Esophagus (tissue), 2 donors: ENCODE measurements at regions not wholly inside any gene's neighbourhood (a gene's known extent, or its start where the extent isn't known, plus 50 kb on each side); places are given as distances from the start of the nearest gene placed in this dataset.

Source experiments
- H3K27ac ChIP-seq, 2 donors: one replicate each; pipeline ENCODE4 v1.5.1; 2013; ENCODE audit warnings: low read depth in 2 of 2, mild to moderate bottlenecking in 2 of 2, inconsistent platforms in 1 of 2, low read length in 1 of 2, moderate library complexity in 1 of 2
- H3K27me3 ChIP-seq, 2 donors: one replicate each; pipeline ENCODE4 v1.6.1; 2013; ENCODE audit warnings: low read length in 2 of 2, control low read depth in 1 of 2, mild to moderate bottlenecking in 1 of 2; ENCODE audit not compliant: insufficient read depth in 2 of 2, control insufficient read depth in 1 of 2
- H3K36me3 ChIP-seq, 2 donors: one replicate each; pipeline ENCODE4 v1.6.1; 2013; ENCODE audit warnings: low read length in 1 of 2; ENCODE audit not compliant: control insufficient read depth in 2 of 2, insufficient read depth in 2 of 2
- H3K4me1 ChIP-seq, 2 donors: one replicate each; pipeline ENCODE4 v1.6.1; 2013; ENCODE audit warnings: low read length in 1 of 2; ENCODE audit not compliant: control insufficient read depth in 2 of 2, insufficient read depth in 2 of 2
- H3K4me3 ChIP-seq, 2 donors: one replicate each; pipeline ENCODE4 v1.5.1; 2013; ENCODE audit warnings: low read length in 2 of 2, mild to moderate bottlenecking in 2 of 2, low read depth in 1 of 2, moderate library complexity in 1 of 2
- H3K9me3 ChIP-seq, 2 donors: one replicate each; pipeline ENCODE4 v1.6.1; 2013; ENCODE audit warnings: mild to moderate bottlenecking in 2 of 2, low read depth in 1 of 2, low read length in 1 of 2, moderate library complexity in 1 of 2; ENCODE audit not compliant: control insufficient read depth in 2 of 2, insufficient read depth in 1 of 2
- WGBS, 2 donors: extraction: QIAGEN DNeasy Blood & Tissue Kit; methylation state at CpG; one replicate each; pipeline ENCODE4 v1.1.7; 2013; 5-methylcytosine and 5-hydroxymethylcytosine counted together
- donor health status: healthy with polysubstance abuse.
- donor health status: Bipolar disorder and iron deficiency.

DNA sequence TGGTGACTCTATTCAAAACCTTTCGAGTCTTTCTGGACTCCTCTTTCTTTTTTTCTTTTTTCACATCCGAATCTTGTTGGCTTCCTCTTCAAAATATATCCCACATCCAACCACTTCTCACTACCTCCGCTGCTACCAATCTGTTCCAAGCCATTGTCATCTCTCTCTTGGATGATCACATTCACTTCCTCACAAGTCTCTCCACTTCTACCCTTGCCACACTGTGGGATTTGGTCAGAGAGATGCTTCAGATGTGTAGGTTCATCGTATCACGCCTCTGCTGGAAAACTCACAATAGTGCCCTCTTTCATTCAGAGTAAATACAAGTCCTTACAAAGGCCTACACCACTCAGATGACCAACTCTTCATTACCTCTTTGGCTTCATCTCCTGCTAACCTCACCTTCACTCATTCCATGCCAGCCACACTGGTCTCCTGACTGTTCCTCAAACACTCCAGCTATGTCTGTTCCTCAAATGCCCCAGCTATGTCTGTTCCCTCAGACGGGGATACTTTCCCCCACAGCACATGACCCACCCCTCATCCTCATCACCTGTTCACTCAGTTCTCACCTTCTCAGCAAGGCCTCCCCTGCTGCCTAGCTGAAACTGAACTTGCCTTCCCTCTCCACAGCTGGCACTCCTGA is 67.2 kb upstream of the PELI1 start:
- WGBS, 2 donors = 61 to 77% methylated on average over 6 of the region's 6 CpGs
- Histone ChIP-seq H3K27ac (peak overlapping the region; percentile 86 to 94), H3K4me1 (peaks cover 0 to 8% of the 10 kb centered on the region in 2 donors), H3K4me3 (no peak overlapping the region), H3K27me3 (no peaks in the 10 kb centered on the region), H3K36me3 (no peaks in the 10 kb centered on the region), H3K9me3 (no peaks in the 10 kb centered on the region)

DNA sequence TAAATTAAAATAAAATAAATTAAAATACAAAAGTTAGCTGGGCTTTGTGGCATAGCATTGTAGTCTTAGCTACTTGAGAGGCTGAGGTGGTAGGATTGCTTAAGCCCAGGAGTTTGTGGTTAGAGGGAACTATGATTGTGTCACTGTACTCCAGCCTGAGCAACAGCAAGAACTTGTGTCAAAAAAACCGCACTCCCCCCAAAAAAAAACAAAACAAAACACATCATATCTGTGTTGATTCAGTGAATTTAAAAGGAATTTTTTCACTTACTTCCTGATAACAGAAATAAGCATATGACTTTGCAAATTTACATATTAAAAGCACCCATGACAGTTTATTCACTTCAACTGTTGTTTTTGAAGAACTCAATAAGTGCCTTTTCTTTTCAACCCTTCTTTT is 68.1 kb upstream of the PELI1 start:
- no peaks in the 10 kb centered on the region for H3K36me3 ChIP-seq
- H3K9me3 ChIP-seq = no peaks in the 10 kb centered on the region
- H3K27me3 ChIP-seq = no peaks in the 10 kb centered on the region
- H3K4me1 ChIP-seq = peaks cover 0 to 8% of the 10 kb centered on the region in 2 donors
- peak overlapping the region in 1 of 2 donors; percentile 46 for H3K27ac ChIP-seq
- 69 to 73% methylated on average over 1 of the region's 1 CpG for WGBS, 2 donors
- H3K4me3 ChIP-seq = no peak overlapping the region

- Histone ChIP-seq H3K4me3 (no peak overlapping the region), H3K36me3 (no peaks in the 10 kb centered on the region), H3K9me3 (no peaks in the 10 kb centered on the region), H3K27ac (peak overlapping the region; percentile 36 to 68), H3K4me1 (peaks cover 0 to 8% of the 10 kb centered on the region in 2 donors), H3K27me3 (no peaks in the 10 kb centered on the region)
- WGBS, 2 donors = 77 to 80% methylated on average over 3 of the region's 3 CpGs
Measured at GRCh38 chr2:64212801-64213321, 68.6 kb upstream of the PELI1 start.

- WGBS, 2 donors = 47 to 56% methylated on average over 5 of the region's 5 CpGs
- Histone ChIP-seq H3K27me3 (no peaks in the 10 kb centered on the region), H3K36me3 (no peaks in the 10 kb centered on the region), H3K27ac (peak overlapping the region; percentile 94 to 96), H3K4me3 (no peak overlapping the region), H3K9me3 (no peaks in the 10 kb centered on the region), H3K4me1 (peaks cover 0 to 6% of the 10 kb centered on the region in 2 donors)
Measured at GRCh38 chr2:64213532-64214275, 69.5 kb upstream of the PELI1 start.

DNA sequence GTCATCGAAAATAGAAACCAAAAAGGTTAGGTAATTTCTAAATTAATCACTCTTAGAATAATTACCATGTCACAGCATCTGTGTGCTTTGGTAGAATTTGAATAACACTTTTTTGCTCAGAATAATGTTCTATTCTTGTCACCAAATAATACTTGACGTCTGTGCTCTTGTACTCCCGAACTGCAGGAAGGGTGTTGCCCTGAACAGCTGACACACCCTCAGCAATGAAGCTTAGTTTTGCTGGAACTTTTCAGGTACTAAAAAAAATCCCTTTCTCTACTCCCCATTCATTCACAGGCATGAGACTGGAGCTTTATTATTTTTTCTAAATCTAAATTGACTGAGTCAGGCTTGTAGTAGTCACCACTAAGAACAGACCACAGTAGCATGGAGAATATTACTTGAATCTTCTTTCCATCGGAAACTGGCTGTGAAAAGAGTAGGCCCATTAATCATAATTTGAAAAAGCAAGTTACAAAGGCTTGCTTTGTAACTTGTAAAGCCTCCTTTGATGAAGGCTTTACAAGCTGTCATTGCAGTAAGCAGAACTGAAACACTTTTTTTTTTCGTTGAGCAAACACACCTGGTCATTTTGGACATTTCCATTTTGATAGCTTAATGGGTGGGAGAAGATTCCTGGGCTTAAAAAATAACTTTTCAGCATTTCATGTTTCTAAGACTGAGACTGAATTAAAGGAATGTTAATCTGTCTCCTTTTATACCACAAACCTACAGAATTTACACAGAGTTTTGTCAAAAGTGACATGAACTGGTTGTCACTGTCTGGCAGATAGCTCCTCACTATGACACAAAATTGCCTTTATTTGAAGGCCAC is 70.3 kb upstream of the PELI1 start:
- 15 to 17% methylated on average over 5 of the region's 5 CpGs for WGBS, 2 donors
- Histone ChIP-seq H3K4me1 (peaks cover 0 to 6% of the 10 kb centered on the region in 2 donors), H3K4me3 (no peak overlapping the region), H3K9me3 (no peaks in the 10 kb centered on the region), H3K27me3 (no peaks in the 10 kb centered on the region), H3K27ac (peak overlapping the region; percentile 94 to 96), H3K36me3 (no peaks in the 10 kb centered on the region)

GRCh38 chr2:64217198-64217869 is 73.1 kb upstream of the PELI1 start:
- H3K4me3 ChIP-seq = no peak overlapping the region
- no peaks in the 10 kb centered on the region for H3K27me3 ChIP-seq
- 85 to 90% methylated on average over 9 of the region's 9 CpGs for WGBS, 2 donors
- H3K9me3 ChIP-seq = no peaks in the 10 kb centered on the region
- no peak overlapping the region for H3K27ac ChIP-seq
- no peaks in the 10 kb centered on the region for H3K36me3 ChIP-seq
- H3K4me1 ChIP-seq = peaks cover 0 to 2% of the 10 kb centered on the region in 2 donors

DNA sequence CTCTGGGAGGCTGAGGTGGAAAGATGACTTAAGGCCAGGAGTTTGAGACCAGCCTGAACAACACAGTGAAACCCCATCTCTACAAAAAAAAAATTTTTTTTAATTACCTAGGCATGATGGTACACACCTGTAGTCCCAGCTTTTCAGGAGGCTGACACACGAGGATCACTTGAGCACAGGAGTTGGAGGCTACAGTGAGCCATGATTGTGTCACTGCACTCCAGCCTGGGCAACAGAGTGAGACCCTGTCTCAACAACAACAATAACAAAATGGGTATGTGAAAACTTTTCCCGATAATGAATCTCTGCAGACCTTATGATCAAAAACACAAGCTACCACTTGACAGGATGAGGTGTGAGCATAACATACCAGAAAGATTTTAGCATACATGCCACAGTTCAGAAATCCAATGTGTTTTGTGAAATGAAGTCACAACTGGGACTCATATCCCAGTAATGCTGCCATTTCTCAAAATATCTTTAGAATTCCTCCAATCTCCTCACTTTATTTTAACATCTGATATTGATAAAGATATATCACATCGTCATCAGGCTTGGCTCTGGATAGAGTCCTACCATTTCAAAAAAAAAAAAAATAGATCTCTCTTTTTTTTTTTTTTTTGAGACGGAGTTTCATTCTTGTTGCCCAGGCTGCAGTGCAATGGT is 74.0 kb upstream of the PELI1 start:
- peaks cover 0 to 2% of the 10 kb centered on the region in 2 donors for H3K4me1 ChIP-seq
- no peaks in the 10 kb centered on the region for H3K27me3 ChIP-seq
- H3K36me3 ChIP-seq = no peaks in the 10 kb centered on the region
- H3K9me3 ChIP-seq = no peaks in the 10 kb centered on the region
- 71 to 72% methylated on average over 4 of the region's 4 CpGs for WGBS, 2 donors
- H3K27ac ChIP-seq = no peak overlapping the region
- H3K4me3 ChIP-seq = no peak overlapping the region

DNA sequence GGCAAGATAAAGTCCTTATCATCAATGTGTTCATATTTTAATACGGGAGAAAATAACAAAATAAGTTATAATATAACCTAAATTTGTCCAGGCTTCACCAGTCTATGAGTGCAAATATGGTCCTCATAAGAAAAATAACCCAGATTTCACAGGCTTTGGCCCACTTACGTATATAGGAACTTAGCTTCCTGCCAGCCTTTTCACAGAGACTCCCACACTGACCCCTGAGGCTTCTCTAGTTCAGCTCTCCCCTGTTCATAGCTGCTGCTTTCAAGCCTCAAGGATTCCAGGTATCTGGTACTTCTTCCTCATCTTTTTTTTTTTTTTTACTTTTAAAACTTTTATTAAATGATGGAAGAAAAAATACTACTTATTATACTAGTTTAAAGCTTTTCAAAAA is 74.9 kb upstream of the PELI1 start:
- Histone ChIP-seq H3K27me3 (no peaks in the 10 kb centered on the region), H3K36me3 (no peaks in the 10 kb centered on the region), H3K4me3 (no peak overlapping the region), H3K27ac (no peak overlapping the region), H3K9me3 (no peaks in the 10 kb centered on the region), H3K4me1 (no peaks in the 10 kb centered on the region)
- WGBS, 2 donors = 61 to 64% methylated on average over 2 of the region's 2 CpGs

DNA sequence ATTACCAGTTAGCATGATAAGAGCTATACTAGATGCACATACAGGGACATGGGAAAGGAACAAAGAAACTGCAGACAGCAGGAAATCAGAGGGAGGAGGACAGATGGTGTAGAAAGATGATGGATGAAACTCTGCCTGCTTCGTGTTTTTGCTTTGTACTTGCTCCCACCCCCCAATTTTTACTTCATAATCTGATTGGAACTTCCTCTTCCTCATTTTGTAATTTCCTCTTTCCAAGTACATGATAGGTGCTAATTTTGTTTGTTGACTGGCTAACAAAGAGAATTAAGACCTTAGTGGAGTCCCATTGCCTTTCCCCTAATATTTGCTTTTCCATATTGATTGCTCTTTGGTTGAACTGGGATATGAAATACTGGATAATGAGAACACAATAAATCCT is 76.0 kb upstream of the PELI1 start:
- WGBS, 2 donors = 71% methylated on average over 1 of the region's 1 CpG
- H3K27ac ChIP-seq = no peak overlapping the region
- H3K27me3 ChIP-seq = no peaks in the 10 kb centered on the region
- no peaks in the 10 kb centered on the region for H3K4me1 ChIP-seq
- H3K4me3 ChIP-seq = no peak overlapping the region
- H3K36me3 ChIP-seq = no peaks in the 10 kb centered on the region
- no peaks in the 10 kb centered on the region for H3K9me3 ChIP-seq
